ENCODE measurements at regions not wholly inside any gene's neighbourhood (a gene's known extent, or its start where the extent isn't known, plus 50 kb on each side); places are given as distances from the start of the nearest gene placed in this dataset.

GRCh38 chr13:95355494-95355893, 54.2 kb upstream of the ABCC4 start (continued):
- TF ChIP-seq RFX5 (IDR thresholded peaks at IDR 0.05; ENCODE audit: borderline replicate concordance, low read depth, low read length) (no peak), ASH2L (IDR thresholded peaks at IDR 0.05; ENCODE audit: low read length) (no peak), CREB1 (IDR thresholded peaks at IDR 0.05) (no peak), ATF3 (IDR thresholded peaks at IDR 0.05; ENCODE audit: insufficient read depth, low read depth, low read length) (no peak), YY1 (IDR thresholded peaks at IDR 0.05; ENCODE audit: low read depth, low read length) (no peak), SIX5 (IDR thresholded peaks at IDR 0.05; ENCODE audit: low read depth, low read length) (no peak), TEAD4 (IDR thresholded peaks at IDR 0.05; ENCODE audit: low read depth, low read length) (no peak)

Data from H1 (cell line).